Heart left ventricle (tissue), 16 donors: ENCODE measurements at regions not wholly inside any gene's neighbourhood (a gene's known extent, or its start where the extent isn't known, plus 50 kb on each side); places are given as distances from the start of the nearest gene placed in this dataset.

Experiments
- ATAC-seq, 4 donors: fragments of 200-7000 bp; cut with Tn5 transposase; one replicate each; pipeline ENCODE4 v1.9.1; 2020 to 2022; ENCODE audit warnings: moderate library complexity in 4 of 4, mild to moderate bottlenecking in 3 of 4, moderate number of reproducible peaks in 1 of 4
- DNase-seq, 5 donors: peaks; one replicate each; pipeline ENCODE4 v3.0.0-alpha.2; 2020
- H3K27ac ChIP-seq, 12 donors: fragments of 200-600 bp; sonication (generic) in 4 of 12; one replicate each; pipeline versions ENCODE4 v1.5.0 to v1.8.0; 2016 to 2022; ENCODE audit warnings: mild to moderate bottlenecking in 2 of 12
- H3K27me3 ChIP-seq, 9 donors: fragments of 200-600 bp; sonication (generic) in 2 of 9; one replicate each; pipeline versions ENCODE4 v1.5.1 to v1.8.0; 2016 to 2022; ENCODE audit warnings: mild to moderate bottlenecking in 3 of 9
- H3K36me3 ChIP-seq, 9 donors: fragments of 200-600 bp; sonication (generic) in 2 of 9; one replicate each; pipeline versions ENCODE4 v1.5.0 to v1.8.0; 2018 to 2022; ENCODE audit warnings: mild to moderate bottlenecking in 2 of 9
- H3K4me1 ChIP-seq, 12 donors: fragments of 200-600 bp; sonication (generic) in 4 of 12; one replicate each; pipeline versions ENCODE4 v1.5.0 to v1.8.0; 2016 to 2022; ENCODE audit warnings: mild to moderate bottlenecking in 3 of 12
- H3K4me3 ChIP-seq, 12 donors: fragments of 200-600 bp; sonication (generic) in 4 of 12; one replicate each; pipeline versions ENCODE4 v1.5.0 to v1.8.0; 2017 to 2022; ENCODE audit warnings: mild to moderate bottlenecking in 9 of 12, moderate library complexity in 4 of 12
- H3K9me3 ChIP-seq, 12 donors: fragments of 200-600 bp; sonication (generic) in 4 of 12; one replicate each; pipeline versions ENCODE4 v1.5.0 to v1.8.0; 2016 to 2022; ENCODE audit warnings: mild to moderate bottlenecking in 1 of 12
- POLR2A ChIP-seq, 2 donors: fragments of 450-650 bp; IDR thresholded peaks; one replicate each; pipeline ENCODE4 v1.6.1; 2017; ENCODE audit warnings: antibody characterized with exemption in 2 of 2, mild to moderate bottlenecking in 2 of 2, moderate library complexity in 2 of 2
- WGBS, 4 donors: extraction: QIAGEN DNeasy Blood & Tissue Kit in 2 of 4; methylation state at CpG; one replicate each; pipeline versions ENCODE4 v1.1.5 to v1.1.7; 2013 to 2018; 5-methylcytosine and 5-hydroxymethylcytosine counted together
- intact Hi-C, 10 donors: fragments of 100-400 bp; cut with DNase I; formaldehyde crosslinking; loops; one replicate each; pipeline versions ENCODE4 v1.11.1 to v1.14.2; 2022
- TF ChIP-seq, protein P1 (sequence below), 12 donors: fragments of 200-600 bp; sonication (generic) in 4 of 12; IDR thresholded peaks; one replicate each; pipeline versions ENCODE4 v1.5.0 to v1.8.0; 2018 to 2022; ENCODE audit warnings: antibody characterized with exemption in 12 of 12, mild to moderate bottlenecking in 5 of 12
- donor health status: ischemic (EF 13 %, LVEDD 7.1; RV severe dilation, severe dysfunction).
- donor health status: healthy with polysubstance abuse.
- donor health status: DM: no; HTN: yes; CAD: no.
- donor health status: DM: no; HTN: no; CAD: no.
- donor health status: ischemic (EF 25% LVEDD 6.9; RV normal size, moderate dysfunction).
- donor health status: ischemic (EF 25% LVEDD 5.7; RV mildly dilated, moderate dysfunction).
- donor health status: healthy.
- donor health status: DM: yes; HTN: yes; CAD: no.
- donor health status: ischemic (EF 35%, LVEDD 5.7; RV mildly dilated, moderate dysfunction).
- donor health status: nonischemic (EF 11% LVEDD 7.7; RV severe dilation, severe dysfunction).
- donor health status: DM: yes; HTN: yes; CAD: no.
- donor health status: PGD.
- donor health status: ischemic (EF 29% LVEDD 5.4; RV normal size, mild dysfunction).
- donor health status: nonischemic (EF 23%, LVEDD 6.1; RV moderate dilation, normal function).

DNA sequence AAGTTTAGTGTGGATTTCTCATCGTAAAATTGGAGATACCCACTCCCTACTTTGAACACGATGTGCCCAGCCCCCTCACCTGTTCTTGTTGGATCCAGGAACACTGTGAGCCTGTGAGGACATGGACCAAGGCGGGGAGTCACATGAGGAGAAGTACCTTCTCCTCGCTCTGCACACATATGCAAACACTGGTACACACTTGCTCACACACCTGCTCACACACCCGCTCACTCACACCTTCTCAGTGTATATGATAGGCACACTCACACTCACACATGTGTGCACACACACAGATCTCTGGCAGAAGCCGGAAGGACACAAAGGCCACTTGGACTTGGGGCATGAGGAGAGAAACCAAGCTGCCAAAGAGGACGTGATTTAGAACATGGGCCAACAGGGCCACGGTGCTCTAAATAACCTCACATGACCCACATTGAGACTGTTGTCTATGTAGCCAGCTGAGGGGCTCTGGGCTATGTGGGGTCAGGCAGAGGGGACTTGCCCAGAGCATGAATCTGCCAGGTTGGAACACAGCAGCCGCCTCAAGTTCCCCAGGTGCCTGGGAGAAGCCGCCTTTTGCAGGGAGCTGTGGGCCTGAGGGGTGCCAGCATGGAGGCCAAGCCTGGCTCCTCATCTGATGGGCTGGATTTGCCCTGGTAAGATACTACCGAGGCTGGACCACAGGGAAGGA lies 283.0 kb upstream of the IRX4 start:
- peaks cover 0 to 35% (median 0%) of the 10 kb centered on the region in 9 donors for H3K27me3 ChIP-seq
- no peak overlapping the region for H3K27ac ChIP-seq
- H3K9me3 ChIP-seq = no peaks in the 10 kb centered on the region
- no peak for ATAC-seq
- WGBS, 4 donors = 70 to 79% (median 72%) methylated on average over 10 to 11 of the region's 11 CpGs
- TF ChIP-seq POLR2A (IDR thresholded peaks at IDR 0.05) = no peak
- TF ChIP-seq, protein P1, sequence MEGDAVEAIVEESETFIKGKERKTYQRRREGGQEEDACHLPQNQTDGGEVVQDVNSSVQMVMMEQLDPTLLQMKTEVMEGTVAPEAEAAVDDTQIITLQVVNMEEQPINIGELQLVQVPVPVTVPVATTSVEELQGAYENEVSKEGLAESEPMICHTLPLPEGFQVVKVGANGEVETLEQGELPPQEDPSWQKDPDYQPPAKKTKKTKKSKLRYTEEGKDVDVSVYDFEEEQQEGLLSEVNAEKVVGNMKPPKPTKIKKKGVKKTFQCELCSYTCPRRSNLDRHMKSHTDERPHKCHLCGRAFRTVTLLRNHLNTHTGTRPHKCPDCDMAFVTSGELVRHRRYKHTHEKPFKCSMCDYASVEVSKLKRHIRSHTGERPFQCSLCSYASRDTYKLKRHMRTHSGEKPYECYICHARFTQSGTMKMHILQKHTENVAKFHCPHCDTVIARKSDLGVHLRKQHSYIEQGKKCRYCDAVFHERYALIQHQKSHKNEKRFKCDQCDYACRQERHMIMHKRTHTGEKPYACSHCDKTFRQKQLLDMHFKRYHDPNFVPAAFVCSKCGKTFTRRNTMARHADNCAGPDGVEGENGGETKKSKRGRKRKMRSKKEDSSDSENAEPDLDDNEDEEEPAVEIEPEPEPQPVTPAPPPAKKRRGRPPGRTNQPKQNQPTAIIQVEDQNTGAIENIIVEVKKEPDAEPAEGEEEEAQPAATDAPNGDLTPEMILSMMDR (IDR thresholded peaks at IDR 0.05) = no peak
- no peak for DNase-seq
- H3K36me3 ChIP-seq = no peaks in the 10 kb centered on the region
- intact Hi-C loops = no loop called here
- no peak overlapping the region for H3K4me3 ChIP-seq
- H3K4me1 ChIP-seq = no peaks in the 10 kb centered on the region

DNA sequence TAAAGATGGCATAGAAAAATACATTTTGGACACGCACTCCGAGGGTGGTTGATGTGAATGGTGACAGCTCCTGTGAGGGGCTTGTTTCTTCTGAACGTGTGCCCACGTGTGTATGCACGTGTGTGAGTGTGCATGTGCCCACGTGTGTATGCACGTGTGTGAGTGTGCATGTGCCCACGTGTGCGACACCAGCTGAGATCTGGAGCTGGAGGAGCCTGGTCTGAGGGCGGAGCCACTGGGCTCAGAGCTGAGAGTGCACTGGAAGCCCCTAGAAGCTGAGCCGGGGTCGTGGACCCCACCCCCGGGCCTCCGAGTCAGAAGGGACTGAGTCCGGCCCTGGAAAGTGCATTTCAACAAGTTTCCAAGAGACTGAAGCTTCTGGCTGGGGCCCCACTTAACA lies 282.5 kb upstream of the IRX4 start:
- Histone ChIP-seq H3K4me1 (no peaks in the 10 kb centered on the region), H3K4me3 (no peak overlapping the region), H3K27ac (no peak overlapping the region), H3K9me3 (no peaks in the 10 kb centered on the region), H3K36me3 (no peaks in the 10 kb centered on the region), H3K27me3 (peaks cover 0 to 31% (median 0%) of the 10 kb centered on the region in 9 donors)
- no peak for ATAC-seq
- no peak for TF ChIP-seq POLR2A (IDR thresholded peaks at IDR 0.05)
- TF ChIP-seq, protein P1 (IDR thresholded peaks at IDR 0.05) = no peak
- 61 to 70% (median 68%) methylated on average over 14 to 15 of the region's 15 CpGs for WGBS, 4 donors
- DNase-seq = no peak
- intact Hi-C loops = no loop called here

DNA sequence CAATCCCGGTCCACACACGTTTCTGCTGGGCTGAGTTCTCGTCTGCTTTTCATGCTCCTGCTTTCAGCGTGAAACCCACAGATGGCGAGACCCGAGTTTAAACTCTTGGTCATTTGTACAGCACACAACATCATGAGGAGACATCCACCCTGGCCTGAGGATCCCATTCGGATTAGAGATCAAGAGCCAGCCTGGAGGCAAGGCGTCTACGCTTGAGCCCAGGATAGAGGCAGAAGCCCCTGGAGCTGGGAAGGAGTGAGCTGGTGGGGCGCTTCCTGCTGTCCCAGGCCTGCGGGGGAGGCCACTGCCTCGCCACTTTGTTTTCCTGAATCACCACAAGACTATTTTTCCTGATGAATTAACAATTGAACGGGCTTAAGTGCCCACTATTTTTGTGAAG lies 281.9 kb upstream of the IRX4 start:
- no peak for DNase-seq
- Histone ChIP-seq H3K36me3 (no peaks in the 10 kb centered on the region), H3K4me3 (no peak overlapping the region), H3K9me3 (no peaks in the 10 kb centered on the region), H3K27ac (no peak overlapping the region), H3K27me3 (peaks cover 0 to 26% (median 0%) of the 10 kb centered on the region in 9 donors), H3K4me1 (no peaks in the 10 kb centered on the region)
- WGBS, 4 donors = 46 to 53% (median 50%) methylated on average over 13 of the region's 13 CpGs
- ATAC-seq = no peak
- intact Hi-C loops = no loop called here
- TF ChIP-seq, protein P1 (IDR thresholded peaks at IDR 0.05) = no peak
- no peak for TF ChIP-seq POLR2A (IDR thresholded peaks at IDR 0.05)

- Histone ChIP-seq H3K4me1 (no peaks in the 10 kb centered on the region), H3K9me3 (no peaks in the 10 kb centered on the region), H3K27me3 (peaks cover 0 to 26% (median 0%) of the 10 kb centered on the region in 9 donors), H3K36me3 (no peaks in the 10 kb centered on the region), H3K4me3 (no peak overlapping the region), H3K27ac (no peak overlapping the region)
- intact Hi-C loops = no loop called here
- DNase-seq (no peak), ATAC-seq (no peak)
- TF ChIP-seq POLR2A (IDR thresholded peaks at IDR 0.05) = no peak
- TF ChIP-seq, protein P1 (IDR thresholded peaks at IDR 0.05) = no peak
- 69 to 75% (median 69%) methylated on average over 16 of the region's 16 CpGs for WGBS, 4 donors
Observed at GRCh38 chr5:2163940-2164490, 281.3 kb upstream of the IRX4 start.
